HL-60 (cell line): ENCODE measurements at regions not wholly inside any gene's neighbourhood (a gene's known extent, or its start where the extent isn't known, plus 50 kb on each side); places are given as distances from the start of the nearest gene placed in this dataset.

ENCODE experiments used
- DNase-seq, 2 experiments: peaks; one replicate each; pipeline ENCODE4 v3.0.0-alpha.2; 2010 to 2020; ENCODE audit warnings: low read depth in 1 of 2, low spot score in 1 of 2
- H3K27ac ChIP-seq: fragments of 250-450 bp; sonication (Bioruptor Pico); replicated peaks from 2 replicates; pipeline ENCODE4 v1.5.1; 2020; ENCODE audit warnings: mild to moderate bottlenecking, moderate library complexity
- H3K27me3 ChIP-seq: fragments of 250-450 bp; sonication (Bioruptor Pico); 2 replicates; pipeline ENCODE4 v1.5.1; 2021; ENCODE audit warnings: mild to moderate bottlenecking, moderate library complexity; ENCODE audit not compliant: insufficient read depth, poor library complexity, severe bottlenecking
- H3K4me3 ChIP-seq: replicated peaks from 2 replicates; pipeline ENCODE4 v1.5.1; 2011; ENCODE audit warnings: mild to moderate bottlenecking, control low read depth, low read length; ENCODE audit not compliant: insufficient read depth
- GABPA ChIP-seq: IDR thresholded peaks from 2 replicates; pipeline ENCODE4 v1.6.1; 2012; ENCODE audit warnings: low read depth
- POLR2AphosphoS5 ChIP-seq: IDR thresholded peaks from 2 replicates; pipeline ENCODE4 v1.6.1; 2012; ENCODE audit warnings: low read depth
- SPI1 ChIP-seq: IDR thresholded peaks from 2 replicates; pipeline ENCODE4 v1.6.1; 2012; ENCODE audit warnings: low read depth, mild to moderate bottlenecking, borderline replicate concordance
- TF ChIP-seq, protein P1 (sequence below): IDR thresholded peaks from 2 replicates; pipeline ENCODE4 v1.6.1; 2012; ENCODE audit warnings: low read depth; ENCODE audit not compliant: insufficient replicate concordance
- TF ChIP-seq, protein P2 (sequence below): IDR thresholded peaks from one replicate; pipeline ENCODE4 v1.5.1; 2011; ENCODE audit warnings: low read length, control low read depth, inconsistent platforms; ENCODE audit not compliant: insufficient read depth

GRCh38 chr7:29622335-29623265 lies 59.0 kb downstream of the PRR15 start:
- DNase-seq: no peak

GRCh38 chr7:29623973-29624372 lies 60.3 kb downstream of the PRR15 start:
- no peak overlapping the region for H3K27ac ChIP-seq
- TF ChIP-seq, protein P1, sequence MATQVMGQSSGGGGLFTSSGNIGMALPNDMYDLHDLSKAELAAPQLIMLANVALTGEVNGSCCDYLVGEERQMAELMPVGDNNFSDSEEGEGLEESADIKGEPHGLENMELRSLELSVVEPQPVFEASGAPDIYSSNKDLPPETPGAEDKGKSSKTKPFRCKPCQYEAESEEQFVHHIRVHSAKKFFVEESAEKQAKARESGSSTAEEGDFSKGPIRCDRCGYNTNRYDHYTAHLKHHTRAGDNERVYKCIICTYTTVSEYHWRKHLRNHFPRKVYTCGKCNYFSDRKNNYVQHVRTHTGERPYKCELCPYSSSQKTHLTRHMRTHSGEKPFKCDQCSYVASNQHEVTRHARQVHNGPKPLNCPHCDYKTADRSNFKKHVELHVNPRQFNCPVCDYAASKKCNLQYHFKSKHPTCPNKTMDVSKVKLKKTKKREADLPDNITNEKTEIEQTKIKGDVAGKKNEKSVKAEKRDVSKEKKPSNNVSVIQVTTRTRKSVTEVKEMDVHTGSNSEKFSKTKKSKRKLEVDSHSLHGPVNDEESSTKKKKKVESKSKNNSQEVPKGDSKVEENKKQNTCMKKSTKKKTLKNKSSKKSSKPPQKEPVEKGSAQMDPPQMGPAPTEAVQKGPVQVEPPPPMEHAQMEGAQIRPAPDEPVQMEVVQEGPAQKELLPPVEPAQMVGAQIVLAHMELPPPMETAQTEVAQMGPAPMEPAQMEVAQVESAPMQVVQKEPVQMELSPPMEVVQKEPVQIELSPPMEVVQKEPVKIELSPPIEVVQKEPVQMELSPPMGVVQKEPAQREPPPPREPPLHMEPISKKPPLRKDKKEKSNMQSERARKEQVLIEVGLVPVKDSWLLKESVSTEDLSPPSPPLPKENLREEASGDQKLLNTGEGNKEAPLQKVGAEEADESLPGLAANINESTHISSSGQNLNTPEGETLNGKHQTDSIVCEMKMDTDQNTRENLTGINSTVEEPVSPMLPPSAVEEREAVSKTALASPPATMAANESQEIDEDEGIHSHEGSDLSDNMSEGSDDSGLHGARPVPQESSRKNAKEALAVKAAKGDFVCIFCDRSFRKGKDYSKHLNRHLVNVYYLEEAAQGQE: no peak
- TF ChIP-seq SPI1: no peak
- no peak for TF ChIP-seq POLR2AphosphoS5
- TF ChIP-seq, protein P2, sequence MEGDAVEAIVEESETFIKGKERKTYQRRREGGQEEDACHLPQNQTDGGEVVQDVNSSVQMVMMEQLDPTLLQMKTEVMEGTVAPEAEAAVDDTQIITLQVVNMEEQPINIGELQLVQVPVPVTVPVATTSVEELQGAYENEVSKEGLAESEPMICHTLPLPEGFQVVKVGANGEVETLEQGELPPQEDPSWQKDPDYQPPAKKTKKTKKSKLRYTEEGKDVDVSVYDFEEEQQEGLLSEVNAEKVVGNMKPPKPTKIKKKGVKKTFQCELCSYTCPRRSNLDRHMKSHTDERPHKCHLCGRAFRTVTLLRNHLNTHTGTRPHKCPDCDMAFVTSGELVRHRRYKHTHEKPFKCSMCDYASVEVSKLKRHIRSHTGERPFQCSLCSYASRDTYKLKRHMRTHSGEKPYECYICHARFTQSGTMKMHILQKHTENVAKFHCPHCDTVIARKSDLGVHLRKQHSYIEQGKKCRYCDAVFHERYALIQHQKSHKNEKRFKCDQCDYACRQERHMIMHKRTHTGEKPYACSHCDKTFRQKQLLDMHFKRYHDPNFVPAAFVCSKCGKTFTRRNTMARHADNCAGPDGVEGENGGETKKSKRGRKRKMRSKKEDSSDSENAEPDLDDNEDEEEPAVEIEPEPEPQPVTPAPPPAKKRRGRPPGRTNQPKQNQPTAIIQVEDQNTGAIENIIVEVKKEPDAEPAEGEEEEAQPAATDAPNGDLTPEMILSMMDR: no peak
- TF ChIP-seq GABPA: no peak
- no peak overlapping the region for H3K4me3 ChIP-seq
- DNase-seq: no peak
- peaks cover 4% of the 10 kb centered on the region for H3K27me3 ChIP-seq

More at GRCh38 chr7:29622335-29623265, 59.0 kb downstream of the PRR15 start:
- Histone ChIP-seq H3K27ac (no peak overlapping the region), H3K4me3 (no peak overlapping the region), H3K27me3 (peaks cover 2% of the 10 kb centered on the region)
- TF ChIP-seq SPI1 (no peak), POLR2AphosphoS5 (no peak)

DNA sequence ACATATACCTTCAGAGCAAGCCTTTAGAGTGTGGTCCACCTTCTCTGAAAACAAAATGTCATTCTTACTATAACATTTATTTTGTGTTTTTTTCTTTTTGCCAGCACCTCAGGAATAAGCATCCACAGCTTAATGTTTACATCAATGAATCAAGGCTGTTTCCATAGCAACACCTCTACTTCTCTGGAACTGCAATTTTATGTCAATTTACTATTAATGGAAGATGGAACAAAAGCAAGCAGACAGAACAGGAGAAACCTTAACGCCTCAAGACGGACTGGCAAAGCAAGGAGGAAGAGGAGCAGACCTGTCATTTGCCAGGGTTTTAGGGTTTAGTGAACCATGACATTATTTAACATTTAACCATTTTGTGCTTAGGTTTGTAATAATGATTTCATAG lies 63.1 kb downstream of the PRR15 start:
- H3K27me3 ChIP-seq: peaks cover 4% of the 10 kb centered on the region

GRCh38 chr7:29627631-29628030 lies 64.0 kb downstream of the PRR15 start:
- DNase-seq: no peak
- TF ChIP-seq GABPA (no peak), SPI1 (no peak), POLR2AphosphoS5 (no peak)
- Histone ChIP-seq H3K4me3 (no peak overlapping the region), H3K27me3 (peaks cover 4% of the 10 kb centered on the region), H3K27ac (no peak overlapping the region)

More for the DNA sequence above, 63.1 kb downstream of the PRR15 start:
- Histone ChIP-seq H3K4me3 (no peak overlapping the region), H3K27ac (no peak overlapping the region)
- TF ChIP-seq, protein P1: no peak
- TF ChIP-seq SPI1: no peak
- DNase-seq: no peak

- no peak for DNase-seq
- no peak overlapping the region for H3K4me3 ChIP-seq
- H3K27ac ChIP-seq: no peak overlapping the region
- TF ChIP-seq POLR2AphosphoS5 (no peak), GABPA (no peak), SPI1 (no peak)
- TF ChIP-seq, protein P1: no peak
- TF ChIP-seq, protein P2: no peak
- H3K27me3 ChIP-seq: peaks cover 4% of the 10 kb centered on the region
These were observed 65.9 kb downstream of the PRR15 start for GRCh38 chr7:29629507-29629906.
